PC-3 (cell line): ENCODE measurements at regions not wholly inside any gene's neighbourhood (a gene's known extent, or its start where the extent isn't known, plus 50 kb on each side); places are given as distances from the start of the nearest gene placed in this dataset.

Experiments used
- ATAC-seq: fragments of 200-7000 bp; cut with Tn5 transposase; 2 replicates; pipeline ENCODE4 v1.9.1; 2020; ENCODE audit warnings: mild to moderate bottlenecking, moderate library complexity
- BruUV-seq: library from RNA; stranded (reverse); fragments of 400-500 nt; replicated peaks from 2 replicates; lab custom pipeline; 2021; lab: Mats Ljungman, UMichigan
- CTCF ChIA-PET: fragments of 300-600 bp; sonication (Branson Sonifier 250); formaldehyde crosslinking; loops from one replicate; lab custom pipeline; 2022; ENCODE audit warnings: antibody characterized with exemption; lab: Charles Lee
- POLR2A ChIA-PET: fragments of 300-600 bp; sonication (Branson Sonifier 250); formaldehyde crosslinking; loops from one replicate; lab custom pipeline; 2022; ENCODE audit warnings: antibody characterized with exemption; ENCODE audit not compliant: unreplicated experiment; lab: Charles Lee
- DNase-seq: peaks from one replicate; pipeline ENCODE4 v3.0.0-alpha.2; 2015
- H2AFZ ChIP-seq: fragments of 300-600 bp; sonication (generic); 2 replicates; pipeline ENCODE4 v1.6.0; 2016; ENCODE audit warnings: antibody characterized with exemption, low read length
- H3F3A ChIP-seq: fragments of 300-600 bp; sonication (generic); one replicate; pipeline ENCODE4 v1.6.0; 2017; ENCODE audit warnings: antibody characterized with exemption, low read length, control low read depth, mild to moderate bottlenecking; ENCODE audit not compliant: unreplicated experiment
- H3K27ac ChIP-seq: fragments of 300-600 bp; sonication (generic); 2 replicates; pipeline ENCODE4 v1.5.1; 2016; ENCODE audit warnings: mild to moderate bottlenecking, low read length
- H3K27me3 ChIP-seq: fragments of 300-600 bp; sonication (generic); 2 replicates; pipeline ENCODE4 v1.6.1; 2016; ENCODE audit warnings: low read length, mixed read lengths
- H3K36me3 ChIP-seq: fragments of 300-600 bp; sonication (generic); 2 replicates; pipeline ENCODE4 v1.6.1; 2016; ENCODE audit warnings: low read depth, mixed run types, low read length, mixed read lengths
- H3K4me1 ChIP-seq: fragments of 300-600 bp; sonication (generic); 2 replicates; pipeline ENCODE4 v1.5.1; 2016; ENCODE audit warnings: low read length; ENCODE audit not compliant: insufficient read depth
- H3K4me2 ChIP-seq: fragments of 300-600 bp; sonication (generic); 2 replicates; pipeline ENCODE4 v1.6.0; 2016; ENCODE audit warnings: low read length
- H3K4me3 ChIP-seq: fragments of 300-600 bp; sonication (generic); 2 replicates; pipeline ENCODE4 v1.5.1; 2016; ENCODE audit warnings: mild to moderate bottlenecking, low read length, mixed read lengths
- H3K79me2 ChIP-seq: fragments of 300-600 bp; sonication (generic); 2 replicates; pipeline ENCODE4 v1.6.1; 2017; ENCODE audit warnings: low read length, mixed read lengths
- H3K9ac ChIP-seq: fragments of 300-600 bp; sonication (generic); 2 replicates; pipeline ENCODE4 v1.6.0; 2016; ENCODE audit warnings: mild to moderate bottlenecking, low read length
- H3K9me2 ChIP-seq: fragments of 300-600 bp; sonication (generic); replicated peaks from 2 replicates; pipeline ENCODE4 v1.6.1; 2016; ENCODE audit warnings: mixed run types, low read length, mixed read lengths
- H3K9me3 ChIP-seq: fragments of 300-600 bp; sonication (generic); 2 replicates; pipeline ENCODE4 v1.6.1; 2016; ENCODE audit warnings: low read length, mixed read lengths
- H4K20me1 ChIP-seq: fragments of 300-600 bp; sonication (generic); 2 replicates; pipeline ENCODE4 v1.6.1; 2016; ENCODE audit warnings: low read length, mixed read lengths
- EZH2 ChIP-seq: fragments of 300-600 bp; sonication (generic); IDR thresholded peaks from one replicate; pipeline ENCODE4 v1.6.1; 2017; ENCODE audit warnings: antibody characterized with exemption, mild to moderate bottlenecking, low read length; ENCODE audit not compliant: unreplicated experiment
- EZH2phosphoT487 ChIP-seq: fragments of 300-600 bp; sonication (generic); IDR thresholded peaks from 2 replicates; pipeline ENCODE4 v1.6.1; 2018; ENCODE audit warnings: mild to moderate bottlenecking, antibody characterized with exemption, low read length, borderline replicate concordance
- intact Hi-C: fragments of 100-400 bp; cut with micrococcal nuclease; formaldehyde crosslinking; loops from 2 replicates; pipeline ENCODE4 v1.9.0; 2023
- TF ChIP-seq, protein P1 (sequence below): fragments of 300-600 bp; sonication (generic); conservative IDR thresholded peaks from 2 replicates; pipeline ENCODE4 v1.5.1; 2017; ENCODE audit warnings: antibody characterized with exemption, low read depth, mild to moderate bottlenecking, low read length

DNA sequence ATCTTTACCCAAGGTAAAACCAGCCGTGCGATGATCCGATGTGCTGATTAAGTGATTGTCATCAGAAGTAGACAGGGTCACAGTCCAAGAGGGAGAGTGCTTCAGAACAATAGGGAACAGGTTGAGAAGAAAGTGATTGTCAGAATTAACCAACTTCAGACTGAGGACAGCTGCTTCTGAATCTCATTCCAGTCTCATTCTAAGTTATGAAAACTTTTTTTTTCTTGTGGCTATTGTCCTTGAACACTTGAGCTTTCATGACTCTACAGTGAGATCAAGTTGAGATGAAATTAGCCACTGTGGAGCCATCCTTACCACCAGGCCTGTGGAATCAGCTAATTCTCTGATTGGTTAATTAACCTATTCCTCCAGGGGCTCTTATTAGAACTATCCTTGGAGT is 159.9 kb upstream of the WWC1 start:
- DNase-seq (no peak), ATAC-seq (no peak)
- no TSS peak for BruUV-seq
- CTCF ChIA-PET: no interaction called here
- POLR2A ChIA-PET: no interaction called here
- Histone ChIP-seq H3K36me3 (no peaks in the 10 kb centered on the region), H3K79me2 (no peaks in the 10 kb centered on the region), H3K9me3 (no peaks in the 10 kb centered on the region), H3K27me3 (peaks cover 59% of the 10 kb centered on the region), H3K27ac (no peak overlapping the region), H3K9ac (no peak overlapping the region), H3K4me3 (no peak overlapping the region), H4K20me1 (no peaks in the 10 kb centered on the region), H3K9me2 (no peaks in the 10 kb centered on the region), H3K4me2 (no peak overlapping the region), H2AFZ (no peak overlapping the region), H3K4me1 (no peaks in the 10 kb centered on the region), H3F3A (no peaks in the 10 kb centered on the region)
- intact Hi-C loops: no loop called here
- TF ChIP-seq EZH2: no peak
- TF ChIP-seq, protein P1, sequence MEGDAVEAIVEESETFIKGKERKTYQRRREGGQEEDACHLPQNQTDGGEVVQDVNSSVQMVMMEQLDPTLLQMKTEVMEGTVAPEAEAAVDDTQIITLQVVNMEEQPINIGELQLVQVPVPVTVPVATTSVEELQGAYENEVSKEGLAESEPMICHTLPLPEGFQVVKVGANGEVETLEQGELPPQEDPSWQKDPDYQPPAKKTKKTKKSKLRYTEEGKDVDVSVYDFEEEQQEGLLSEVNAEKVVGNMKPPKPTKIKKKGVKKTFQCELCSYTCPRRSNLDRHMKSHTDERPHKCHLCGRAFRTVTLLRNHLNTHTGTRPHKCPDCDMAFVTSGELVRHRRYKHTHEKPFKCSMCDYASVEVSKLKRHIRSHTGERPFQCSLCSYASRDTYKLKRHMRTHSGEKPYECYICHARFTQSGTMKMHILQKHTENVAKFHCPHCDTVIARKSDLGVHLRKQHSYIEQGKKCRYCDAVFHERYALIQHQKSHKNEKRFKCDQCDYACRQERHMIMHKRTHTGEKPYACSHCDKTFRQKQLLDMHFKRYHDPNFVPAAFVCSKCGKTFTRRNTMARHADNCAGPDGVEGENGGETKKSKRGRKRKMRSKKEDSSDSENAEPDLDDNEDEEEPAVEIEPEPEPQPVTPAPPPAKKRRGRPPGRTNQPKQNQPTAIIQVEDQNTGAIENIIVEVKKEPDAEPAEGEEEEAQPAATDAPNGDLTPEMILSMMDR: no peak
- no peak for TF ChIP-seq EZH2phosphoT487

GRCh38 chr5:168132241-168132641 is 159.2 kb upstream of the WWC1 start:
- no peak overlapping the region for H3K27ac ChIP-seq
- H4K20me1 ChIP-seq: no peaks in the 10 kb centered on the region
- POLR2A ChIA-PET: no interaction called here
- no peaks in the 10 kb centered on the region for H3K9me2 ChIP-seq
- no TSS peak for BruUV-seq
- intact Hi-C loops: no loop called here
- H3K27me3 ChIP-seq: peaks cover 56% of the 10 kb centered on the region
- no peaks in the 10 kb centered on the region for H3K4me1 ChIP-seq
- CTCF ChIA-PET: no interaction called here
- no peaks in the 10 kb centered on the region for H3K9me3 ChIP-seq
- no peak overlapping the region for H3K4me3 ChIP-seq
- no peak overlapping the region for H3K9ac ChIP-seq
- TF ChIP-seq, protein P1: no peak
- TF ChIP-seq EZH2phosphoT487: no peak
- no peak for TF ChIP-seq EZH2
- H2AFZ ChIP-seq: no peak overlapping the region
- no peaks in the 10 kb centered on the region for H3K36me3 ChIP-seq
- no peaks in the 10 kb centered on the region for H3K79me2 ChIP-seq
- H3K4me2 ChIP-seq: no peak overlapping the region
- H3F3A ChIP-seq: no peaks in the 10 kb centered on the region
- no peak for ATAC-seq
- DNase-seq: no peak

- Histone ChIP-seq H2AFZ (no peak overlapping the region), H3K4me3 (no peak overlapping the region), H3K27me3 (peaks cover 33% of the 10 kb centered on the region), H3K4me2 (no peak overlapping the region), H3F3A (no peaks in the 10 kb centered on the region), H4K20me1 (no peaks in the 10 kb centered on the region), H3K36me3 (no peaks in the 10 kb centered on the region), H3K9me2 (no peaks in the 10 kb centered on the region), H3K27ac (no peak overlapping the region), H3K9ac (no peak overlapping the region), H3K9me3 (no peaks in the 10 kb centered on the region), H3K4me1 (no peaks in the 10 kb centered on the region), H3K79me2 (no peaks in the 10 kb centered on the region)
- ChIA-PET CTCF (no interaction called here), POLR2A (no interaction called here)
- BruUV-seq: no TSS peak
- intact Hi-C loops: no loop called here
- TF ChIP-seq, protein P1: no peak
- TF ChIP-seq EZH2 (no peak), EZH2phosphoT487 (no peak)
- ATAC-seq: no peak
- no peak for DNase-seq
Observed at GRCh38 chr5:168135897-168136296, 155.5 kb upstream of the WWC1 start.
